HEK293 (cell line): ENCODE measurements at regions not wholly inside any gene's neighbourhood (a gene's known extent, or its start where the extent isn't known, plus 50 kb on each side); places are given as distances from the start of the nearest gene placed in this dataset.

Source experiments
- CTCF ChIA-PET: fragments of 350-600 bp; formaldehyde crosslinking; extraction: SDS; loops from one replicate; lab custom pipeline; 2021; ENCODE audit warnings: antibody characterized with exemption; lab: Yijun Ruan, JAX
- POLR2A ChIA-PET: fragments of 300-600 bp; formaldehyde crosslinking; extraction: SDS; loops from one replicate; lab custom pipeline; 2020; ENCODE audit warnings: antibody characterized with exemption, inconsistent platforms; lab: Yijun Ruan, JAX
- H3K27ac ChIP-seq: fragments of 200-500 bp; sonication (Bioruptor generic); 2 replicates; pipeline ENCODE4 v1.5.1; 2014; ENCODE audit warnings: low read depth, low read length, control low read depth, inconsistent platforms; ENCODE audit errors: extremely low read depth
- H3K36me3 ChIP-seq, 2 experiments: fragments of 200-500 bp in 1 of 2; sonication (Bioruptor generic) in 1 of 2; 1 replicate in 1 of 2; 2 replicates in 1 of 2; pipeline ENCODE4 v1.5.1; 2014 to 2017; ENCODE audit warnings: inconsistent platforms in 2 of 2, low read length in 2 of 2; ENCODE audit not compliant: control insufficient read depth in 2 of 2, insufficient read depth in 1 of 2
- H3K4me1 ChIP-seq: fragments of 200-500 bp; sonication (Bioruptor generic); 2 replicates; pipeline ENCODE4 v1.5.1; 2014; ENCODE audit warnings: mild to moderate bottlenecking, low read length, inconsistent platforms; ENCODE audit not compliant: control insufficient read depth, insufficient read depth
- H3K4me3 ChIP-seq: 2 replicates; pipeline ENCODE4 v1.5.1; 2011; ENCODE audit warnings: low read depth, mild to moderate bottlenecking, control low read depth, low read length, moderate library complexity
- H3K9me3 ChIP-seq: fragments of 200-500 bp; sonication (Bioruptor generic); 2 replicates; pipeline ENCODE4 v1.5.1; 2014; ENCODE audit warnings: low read depth, low read length, inconsistent platforms; ENCODE audit not compliant: control insufficient read depth, insufficient read depth
- ATF2 ChIP-seq: fragments of 450-650 bp; formaldehyde crosslinking; IDR thresholded peaks from 2 replicates; pipeline ENCODE4 v1.5.1; 2016; ENCODE audit warnings: missing biosample characterization, missing genetic modification characterization, low read depth
- EGR2 ChIP-seq: fragments of 450-650 bp; formaldehyde crosslinking; IDR thresholded peaks from 2 replicates; pipeline ENCODE4 v1.5.1; 2016; ENCODE audit warnings: low read depth, missing biosample characterization, missing genetic modification characterization
- PRDM4 ChIP-seq: fragments of 450-650 bp; formaldehyde crosslinking; IDR thresholded peaks from 2 replicates; pipeline ENCODE4 v1.5.1; 2017; ENCODE audit warnings: missing biosample characterization, missing genetic modification characterization
- REPIN1 ChIP-seq: fragments of 450-650 bp; formaldehyde crosslinking; IDR thresholded peaks from 2 replicates; pipeline ENCODE4 v1.5.1; 2017; ENCODE audit warnings: missing biosample characterization, missing genetic modification characterization, low read depth
- TCF7L2 ChIP-seq: IDR thresholded peaks from 2 replicates; pipeline ENCODE4 v1.6.1; 2011; ENCODE audit warnings: low read depth, mild to moderate bottlenecking, inconsistent platforms, low read length, moderate library complexity, borderline replicate concordance
- ZBTB49 ChIP-seq: fragments of 450-650 bp; formaldehyde crosslinking; IDR thresholded peaks from 2 replicates; pipeline ENCODE4 v1.5.1; 2016; ENCODE audit warnings: missing biosample characterization, missing genetic modification characterization, low read depth
- ZBTB6 ChIP-seq: fragments of 450-650 bp; formaldehyde crosslinking; IDR thresholded peaks from 2 replicates; pipeline ENCODE4 v1.5.1; 2017; ENCODE audit warnings: missing biosample characterization, missing genetic modification characterization
- ZFHX2 ChIP-seq: fragments of 450-650 bp; formaldehyde crosslinking; conservative IDR thresholded peaks from 2 replicates; pipeline ENCODE4 v1.5.1; 2016; ENCODE audit warnings: missing biosample characterization, missing genetic modification characterization
- ZNF2 ChIP-seq: fragments of 450-650 bp; formaldehyde crosslinking; IDR thresholded peaks from 2 replicates; pipeline ENCODE4 v1.5.1; 2016; ENCODE audit warnings: missing biosample characterization, missing genetic modification characterization
- ZNF202 ChIP-seq: fragments of 450-650 bp; formaldehyde crosslinking; IDR thresholded peaks from 2 replicates; pipeline ENCODE4 v1.5.1; 2016; ENCODE audit warnings: missing biosample characterization, missing genetic modification characterization, borderline replicate concordance
- ZNF214 ChIP-seq: fragments of 450-650 bp; formaldehyde crosslinking; IDR thresholded peaks from 2 replicates; pipeline ENCODE4 v1.5.1; 2017; ENCODE audit warnings: missing biosample characterization, mild to moderate bottlenecking, missing genetic modification characterization, borderline replicate concordance
- ZNF501 ChIP-seq: fragments of 450-650 bp; formaldehyde crosslinking; IDR thresholded peaks from 2 replicates; pipeline ENCODE4 v1.5.1; 2016; ENCODE audit warnings: missing biosample characterization, missing genetic modification characterization
- ZNF596 ChIP-seq: fragments of 450-650 bp; IDR thresholded peaks from 2 replicates; pipeline ENCODE4 v1.5.0; 2018; ENCODE audit warnings: missing biosample characterization, mild to moderate bottlenecking, missing genetic modification characterization, moderate library complexity
- ZNF610 ChIP-seq: fragments of 450-650 bp; formaldehyde crosslinking; IDR thresholded peaks from 2 replicates; pipeline ENCODE4 v1.5.1; 2016; ENCODE audit warnings: missing biosample characterization, missing genetic modification characterization, borderline replicate concordance
- ZNF707 ChIP-seq: fragments of 450-650 bp; formaldehyde crosslinking; IDR thresholded peaks from 2 replicates; pipeline ENCODE4 v1.5.1; 2016; ENCODE audit warnings: missing biosample characterization, missing genetic modification characterization
- ZXDB ChIP-seq: fragments of 450-650 bp; formaldehyde crosslinking; IDR thresholded peaks from 2 replicates; pipeline ENCODE4 v1.5.1; 2016; ENCODE audit warnings: missing biosample characterization, missing genetic modification characterization

- CTCF ChIA-PET: interaction anchor here (1.1 kb wide), 1 partner anchor 12 kb away, joined by 4 read pairs; no protein-coding TSS in a partner anchor
- Histone ChIP-seq H3K9me3 (no peaks in the 10 kb centered on the region), H3K36me3 (no peaks in the 10 kb centered on the region), H3K4me1 (no peaks in the 10 kb centered on the region)
- POLR2A ChIA-PET: no interaction called here
- TF ChIP-seq TCF7L2: no peak
- peak; percentile 83 for TF ChIP-seq ZFHX2 (tag by site-specific recombination)
- TF ChIP-seq ZBTB6: no peak
- peak; percentile 96 for TF ChIP-seq EGR2 (tag by site-specific recombination)
- TF ChIP-seq ZNF202 (tag by site-specific recombination): no peak
- TF ChIP-seq ZXDB (tag by site-specific recombination): no peak
- TF ChIP-seq, all 188 proteins: peak for 2
- H3K27ac ChIP-seq: no peak overlapping the region
- H3K4me3 ChIP-seq: no peak overlapping the region
Measured at GRCh38 chr10:129224065-129224464, 243.0 kb upstream of the MGMT start.

- Histone ChIP-seq H3K9me3 (no peaks in the 10 kb centered on the region), H3K36me3 (no peaks in the 10 kb centered on the region), H3K4me3 (no peak overlapping the region), H3K27ac (no peak overlapping the region), H3K4me1 (no peaks in the 10 kb centered on the region)
- POLR2A ChIA-PET: no interaction called here
- CTCF ChIA-PET: interaction anchor here (0.7 to 1.0 kb wide), 2 partner anchors 13 to 44 kb away, joined by 3 read pairs; no protein-coding TSS in a partner anchor
- TF ChIP-seq ZNF610 (tag by site-specific recombination) (no peak), REPIN1 (tag by site-specific recombination) (no peak), ZBTB49 (no peak), PRDM4 (no peak), ZNF2 (tag by site-specific recombination) (no peak), ZNF596 (tag by site-specific recombination) (no peak), ZNF707 (tag by site-specific recombination) (no peak), ZNF214 (no peak), ZNF202 (tag by site-specific recombination) (no peak), EGR2 (tag by site-specific recombination) (no peak), ZNF501 (no peak), ATF2 (tag by site-specific recombination) (no peak)
Measured at GRCh38 chr10:129231821-129232220, 235.2 kb upstream of the MGMT start.
